ENCODE measurements at regions not wholly inside any gene's neighbourhood (a gene's known extent, or its start where the extent isn't known, plus 50 kb on each side); places are given as distances from the start of the nearest gene placed in this dataset.

GRCh38 chr17:52546493-52546892 lies 388.0 kb upstream of the CA10 start:
- FAIRE-seq: no peak
- no peak for TF ChIP-seq CTCF (IDR thresholded peaks at IDR 0.05; ENCODE audit: insufficient read depth, missing control alignments)
- no peak for DNase-seq (ENCODE audit: insufficient read length, low spot score)

- DNase-seq (ENCODE audit: insufficient read length, low spot score) (no peak), FAIRE-seq (no peak)
- TF ChIP-seq CTCF (IDR thresholded peaks at IDR 0.05; ENCODE audit: insufficient read depth, missing control alignments): no peak
These were observed 378.9 kb upstream of the CA10 start for GRCh38 chr17:52537421-52537820.

DNA sequence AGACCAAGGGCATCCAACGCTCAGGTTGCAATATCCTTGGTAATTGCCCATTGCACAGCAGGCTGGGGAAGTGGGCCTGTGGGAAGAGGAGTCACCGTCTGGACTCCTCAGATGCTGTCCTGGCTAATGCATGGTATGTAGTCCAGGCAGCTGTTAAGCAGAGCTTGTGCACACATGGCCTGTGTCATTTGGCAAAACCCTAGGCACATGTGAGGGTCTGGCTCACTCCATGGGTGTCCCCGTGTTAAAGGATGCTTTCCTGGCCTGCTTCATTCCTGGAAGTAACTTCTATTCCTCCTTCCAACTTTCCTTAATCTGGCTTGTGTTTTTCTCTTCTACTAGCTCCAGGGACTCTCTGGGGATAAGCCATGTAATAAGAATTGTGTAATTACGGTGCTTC lies 378.0 kb upstream of the CA10 start:
- DNase-seq (ENCODE audit: insufficient read length, low spot score): no peak
- no peak for FAIRE-seq
- TF ChIP-seq CTCF (IDR thresholded peaks at IDR 0.05; ENCODE audit: insufficient read depth, missing control alignments): no peak

DNA sequence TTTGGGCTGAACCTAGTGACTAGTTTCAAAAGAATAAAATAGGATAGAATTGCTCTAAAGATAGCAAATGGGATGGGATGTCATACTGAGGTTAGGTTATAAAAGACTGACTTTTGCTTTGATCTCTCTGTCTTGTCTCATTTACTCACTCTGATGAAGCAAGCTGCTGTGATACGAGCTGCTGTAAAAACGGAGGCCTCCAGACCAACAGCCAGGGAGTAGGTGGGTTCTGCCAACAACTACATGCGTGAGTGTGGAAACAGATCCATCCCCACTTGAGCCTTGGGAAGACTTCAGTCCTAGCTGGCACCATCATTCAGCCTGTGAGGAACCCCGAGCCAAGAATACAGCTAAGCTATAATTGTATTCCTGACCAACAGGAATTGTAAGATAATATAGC lies 373.9 kb upstream of the CA10 start:
- no peak for FAIRE-seq

DNA sequence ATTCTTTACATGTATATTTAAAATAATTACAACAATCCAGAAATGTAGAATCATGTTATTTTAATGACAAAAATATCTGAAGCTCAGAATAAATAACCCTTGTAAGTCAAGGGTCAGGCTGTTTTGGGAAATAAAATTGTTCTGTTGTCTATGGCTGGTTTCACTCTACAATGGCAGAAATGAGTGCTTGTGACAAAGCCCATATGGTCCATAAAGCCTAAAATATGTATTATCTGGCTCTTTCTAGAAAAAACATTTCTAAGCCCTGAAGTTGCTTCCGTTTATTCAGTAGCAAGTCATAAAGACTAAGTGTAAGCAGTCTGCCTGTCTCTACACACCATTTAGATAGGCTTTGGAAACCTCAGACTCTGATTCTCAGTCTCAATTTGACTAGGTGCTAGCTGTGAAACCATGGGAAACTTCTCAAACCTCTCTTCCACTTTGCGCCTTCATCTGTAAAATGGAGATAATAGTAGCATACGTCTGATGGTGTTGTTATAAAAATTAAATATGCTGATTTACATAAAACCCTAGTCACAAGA lies 365.7 kb upstream of the CA10 start:
- FAIRE-seq (no peak), DNase-seq (ENCODE audit: insufficient read length, low spot score) (no peak)
- TF ChIP-seq CTCF (IDR thresholded peaks at IDR 0.05; ENCODE audit: insufficient read depth, missing control alignments): no peak

More for the DNA sequence above, 373.9 kb upstream of the CA10 start:
- no peak for DNase-seq (ENCODE audit: insufficient read length, low spot score)
- TF ChIP-seq CTCF (IDR thresholded peaks at IDR 0.05; ENCODE audit: insufficient read depth, missing control alignments): no peak

DNA sequence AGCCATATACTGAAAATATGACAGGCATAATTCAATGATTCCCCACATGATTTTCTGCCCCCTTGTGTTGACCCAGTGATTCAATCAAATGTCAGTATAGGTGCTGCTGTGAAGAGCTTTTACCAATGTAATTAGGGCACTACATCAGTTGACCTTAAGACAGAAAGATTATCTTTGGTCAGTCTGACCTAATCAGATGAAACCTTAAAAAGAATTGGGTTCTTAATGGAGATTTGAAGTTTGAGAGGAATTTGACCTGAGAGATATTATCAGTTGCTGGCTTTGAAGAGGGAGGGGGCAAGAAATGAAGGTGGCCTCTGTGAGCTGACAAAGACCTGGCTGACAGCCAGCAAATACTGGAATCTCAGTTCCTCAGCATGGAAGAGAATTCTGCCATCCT lies 358.7 kb upstream of the CA10 start:
- no peak for FAIRE-seq
- no peak for TF ChIP-seq CTCF (IDR thresholded peaks at IDR 0.05; ENCODE audit: insufficient read depth, missing control alignments)
- DNase-seq (ENCODE audit: insufficient read length, low spot score): no peak

- DNase-seq (ENCODE audit: insufficient read length, low spot score): no peak
- no peak for FAIRE-seq
- no peak for TF ChIP-seq CTCF (IDR thresholded peaks at IDR 0.05; ENCODE audit: insufficient read depth, missing control alignments)
These were observed 357.4 kb upstream of the CA10 start for GRCh38 chr17:52515927-52516326.
